ENCODE measurements at regions not wholly inside any gene's neighbourhood (a gene's known extent, or its start where the extent isn't known, plus 50 kb on each side); places are given as distances from the start of the nearest gene placed in this dataset.

DNA sequence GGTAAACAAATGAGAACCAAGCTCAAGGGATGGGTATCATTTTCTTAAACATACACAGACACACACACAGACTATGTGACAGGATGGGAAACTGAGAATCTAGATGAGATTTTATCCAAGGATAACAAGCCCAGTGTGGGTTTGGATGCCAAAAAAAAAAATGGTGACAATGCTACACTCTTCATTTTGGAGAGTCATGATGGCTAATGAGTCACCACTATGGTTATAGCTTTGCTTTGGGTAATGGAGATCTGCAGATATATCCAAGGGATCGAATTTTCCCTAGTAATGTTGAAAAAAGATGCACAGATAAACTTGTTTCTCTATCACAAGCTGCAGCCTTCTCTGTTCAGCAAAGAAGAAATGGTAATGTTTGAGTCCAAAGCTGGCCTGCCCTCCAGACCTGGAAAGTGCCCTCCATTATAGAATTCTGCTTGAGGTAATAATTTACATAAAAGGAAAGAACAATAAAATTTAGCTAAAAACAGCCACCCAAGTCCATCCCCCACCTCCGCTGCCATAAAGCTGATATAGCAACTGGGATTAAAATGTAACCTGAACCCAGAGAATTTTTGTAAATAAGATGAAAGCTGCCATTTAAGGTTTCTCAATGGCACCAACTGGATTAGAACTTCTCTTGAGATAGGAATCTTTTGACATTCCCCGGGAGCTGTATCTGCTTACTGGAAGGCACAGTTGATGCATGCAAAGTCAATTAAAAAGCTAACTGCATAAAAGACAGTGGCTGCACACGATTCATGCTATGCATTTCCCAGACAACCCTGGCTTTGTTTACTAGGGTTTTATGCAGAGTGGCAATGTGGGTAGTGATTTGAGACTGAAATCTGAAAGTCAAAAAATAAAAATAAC lies 395.2 kb upstream of the LYPLAL1 start:
- Histone ChIP-seq H3K79me2 (ENCODE audit: control insufficient read depth in 1 of 2, insufficient read depth in 2 of 2, low read length in 2 of 2) (no peaks in the 10 kb centered on the region), H3K9ac (replicated peaks in 1 of 4; ENCODE audit: extremely low read depth in 1 of 4, low read depth in 3 of 4, low read length in 3 of 4) (no peak overlapping the region), H3K27me3 (replicated peaks in 1 of 4; ENCODE audit: control insufficient read depth in 3 of 4, extremely low read depth in 1 of 4, insufficient read depth in 3 of 4, low read length in 3 of 4) (no peaks in the 10 kb centered on the region), H4K8ac (ENCODE audit: extremely low read depth, insufficient read depth, low read length) (no peak overlapping the region), H2BK5ac (ENCODE audit: low read depth, low read length) (no peak overlapping the region), H2BK15ac (ENCODE audit: low read length) (no peak overlapping the region), H2BK12ac (ENCODE audit: low read depth, low read length) (no peak overlapping the region), H4K5ac (ENCODE audit: insufficient read length, low read depth, low read length) (no peak overlapping the region), H3K18ac (ENCODE audit: extremely low read depth, low read length) (no peak overlapping the region), H4K20me1 (replicated peaks in 1 of 2; ENCODE audit: control insufficient read depth in 1 of 2, insufficient read depth in 2 of 2, low read length in 2 of 2) (no peaks in the 10 kb centered on the region), H3K79me1 (ENCODE audit: low read depth, low read length) (no peaks in the 10 kb centered on the region), H3K23me2 (ENCODE audit: low read depth, low read length) (no peaks in the 10 kb centered on the region), H2BK20ac (ENCODE audit: low read length) (no peak overlapping the region), H3K4me2 (ENCODE audit: insufficient read depth in 1 of 2, low read depth in 2 of 2, low read length in 2 of 2) (no peak overlapping the region), H3K56ac (replicated peaks; ENCODE audit: insufficient read length, low read depth, low read length) (no peak overlapping the region), H3K9me3 (ENCODE audit: insufficient read depth in 2 of 2, low read depth in 1 of 2, low read length in 1 of 2) (no peaks in the 10 kb centered on the region), H3K36me3 (ENCODE audit: control insufficient read depth in 2 of 4, insufficient read depth in 4 of 4, low read length in 3 of 4) (no peaks in the 10 kb centered on the region), H2AK5ac (ENCODE audit: low read depth, low read length) (no peak overlapping the region), H3K4ac (replicated peaks; ENCODE audit: insufficient read length, low read depth, low read length) (no peak overlapping the region), H3K23ac (ENCODE audit: insufficient read length) (no peak overlapping the region), H4K91ac (replicated peaks; ENCODE audit: insufficient read length, low read length) (no peak overlapping the region), H3K27ac (ENCODE audit: low read depth, low read length) (no peak overlapping the region), H3K4me3 (ENCODE audit: extremely low read depth in 1 of 4, insufficient read depth in 2 of 4, low read depth in 3 of 4, low read length in 4 of 4) (no peak overlapping the region), H3K4me1 (replicated peaks in 1 of 4; ENCODE audit: control insufficient read depth in 3 of 4, insufficient read depth in 4 of 4, low read length in 3 of 4) (peaks cover 0 to 1% (median 0%) of the 10 kb centered on the region in 4 experiments; a peak in 2 of 7 replicates), H2BK120ac (replicated peaks; ENCODE audit: low read depth, low read length) (no peak overlapping the region), H2AFZ (ENCODE audit: low read length) (no peak overlapping the region), H3K14ac (ENCODE audit: insufficient read length) (no peak overlapping the region)
- ChIA-PET POLR2A (ENCODE audit: partially characterized antibody) (no interaction called here), CTCF (ENCODE audit: partially characterized antibody) (interaction anchor here (0.6 to 1.2 kb wide), 4 partner anchors 41 to 434 kb away, joined by 3 to 4 read pairs (median 3); partner anchors contain the start of gene TGFB2)
- DNase-seq (ENCODE audit: low read depth in 1 of 2, low spot score in 2 of 2) (no peak), FAIRE-seq (no peak)
- 92% methylated on average over 4 of the region's 4 CpGs; no CpG with 5 or more reads in 1 of the 2 experiments for WGBS, 2 experiments (ENCODE audit: extremely low coverage in 1 of 2, insufficient coverage in 1 of 2, insufficient read length in 1 of 2, insufficient replicate concordance in 2 of 2, low coverage in 1 of 2, low lambda C conversion rate in 2 of 2, missing lambda C conversion rate in 1 of 2)
- TF ChIP-seq HDAC2 (IDR thresholded peaks at IDR 0.05; ENCODE audit: borderline replicate concordance in 1 of 2, low read depth in 2 of 2, low read length in 2 of 2) (no peak), BRCA1 (IDR thresholded peaks at IDR 0.05; ENCODE audit: low read depth, low read length) (no peak), SAP30 (IDR thresholded peaks at IDR 0.05; ENCODE audit: insufficient read depth, insufficient replicate concordance, low read length) (no peak), POLR2A (IDR thresholded peaks at IDR 0.05; ENCODE audit: control extremely low read depth in 1 of 2, low read depth in 2 of 2, low read length in 2 of 2) (no peak)
